CD4-positive, alpha-beta T cell (primary cell): ENCODE measurements at regions not wholly inside any gene's neighbourhood (a gene's known extent, or its start where the extent isn't known, plus 50 kb on each side); places are given as distances from the start of the nearest gene placed in this dataset.

Experiments used
- ATAC-seq: fragments of 200-7000 bp; cut with Tn5 transposase; one replicate; pipeline ENCODE4 v1.10.0; 2022; ENCODE audit warnings: mild to moderate bottlenecking; ENCODE audit not compliant: poor library complexity
- CTCF ChIA-PET: fragments of 350-600 bp; sonication (Branson Sonifier 250); formaldehyde crosslinking; loops from one replicate; lab custom pipeline; 2021; ENCODE audit warnings: antibody characterized with exemption, inconsistent platforms; lab: Charles Lee
- POLR2A ChIA-PET: fragments of 350-600 bp; sonication (Branson Sonifier 250); formaldehyde crosslinking; loops from one replicate; lab custom pipeline; 2021; ENCODE audit warnings: antibody characterized with exemption, inconsistent platforms; lab: Charles Lee
- DNase-seq, 14 experiments: peaks; one replicate each; pipeline ENCODE4 v3.0.0-alpha.2; 2013 to 2020; ENCODE audit warnings: mixed read lengths in 2 of 14
- H3K27ac ChIP-seq, 2 donors: one replicate each; pipeline versions ENCODE4 v1.5.1 to v1.7.0; 2013; ENCODE audit warnings: low read length in 2 of 2, low read depth in 1 of 2, mild to moderate bottlenecking in 1 of 2
- H3K27me3 ChIP-seq, 2 experiments: 1 replicate in 1 of 2; 2 replicates in 1 of 2; pipeline versions ENCODE4 v1.6.1 to v1.7.0; 2013; ENCODE audit warnings: low read length in 2 of 2, control low read depth in 1 of 2, mild to moderate bottlenecking in 1 of 2, moderate library complexity in 1 of 2; ENCODE audit not compliant: insufficient read depth in 2 of 2, control insufficient read depth in 1 of 2
- H3K36me3 ChIP-seq: one replicate; pipeline ENCODE4 v1.6.1; 2013; ENCODE audit warnings: low read length, control low read depth; ENCODE audit not compliant: insufficient read depth
- H3K4me1 ChIP-seq: one replicate; pipeline ENCODE4 v1.6.1; 2013; ENCODE audit warnings: low read length, control low read depth; ENCODE audit not compliant: insufficient read depth
- H3K4me3 ChIP-seq: one replicate; pipeline ENCODE4 v1.5.1; 2013; ENCODE audit warnings: mild to moderate bottlenecking, low read length, moderate library complexity
- H3K9me3 ChIP-seq, 2 experiments: 1 replicate in 1 of 2; 2 replicates in 1 of 2; pipeline versions ENCODE4 v1.6.1 to v1.7.0; 2013; ENCODE audit warnings: low read length in 2 of 2, mild to moderate bottlenecking in 2 of 2, control low read depth in 1 of 2, moderate library complexity in 1 of 2; ENCODE audit not compliant: control insufficient read depth in 1 of 2, insufficient read depth in 1 of 2
- H3K27ac Mint-ChIP-seq: one replicate; pipeline ENCODE4 v1.8.0; 2020; ENCODE audit warnings: mixed read lengths
- H3K27me3 Mint-ChIP-seq: one replicate; pipeline ENCODE4 v1.8.0; 2021; ENCODE audit warnings: mixed read lengths
- H3K36me3 Mint-ChIP-seq: one replicate; pipeline ENCODE4 v1.8.0; 2021; ENCODE audit warnings: low read depth, mixed read lengths
- H3K4me1 Mint-ChIP-seq: one replicate; pipeline ENCODE4 v1.8.0; 2021; ENCODE audit warnings: low read depth, mixed read lengths
- H3K4me3 Mint-ChIP-seq: one replicate; pipeline ENCODE4 v1.8.0; 2020; ENCODE audit warnings: mild to moderate bottlenecking, mixed read lengths
- H3K9me3 Mint-ChIP-seq: one replicate; pipeline ENCODE4 v1.8.0; 2020; ENCODE audit warnings: mixed read lengths
- intact Hi-C, 2 experiments: fragments of 100-400 bp; cut with DNase I in 1 of 2; cut with micrococcal nuclease in 1 of 2; formaldehyde crosslinking; loops; one replicate each; pipeline versions ENCODE4 v1.15.1 to v1.9.0; 2023 to 2025; cut with DNase I, micrococcal nuclease
- TF ChIP-seq, protein P1 (sequence below): fragments of 200-600 bp; IDR thresholded peaks from one replicate; pipeline ENCODE4 v1.8.0; 2022; ENCODE audit warnings: antibody characterized with exemption, mild to moderate bottlenecking

- DNase-seq (no peak), ATAC-seq (no peak)
- Mint-ChIP-seq H3K9me3 (no peaks in the 10 kb centered on the region), H3K4me3 (no peak overlapping the region), H3K27me3 (no peaks in the 10 kb centered on the region), H3K36me3 (no peaks in the 10 kb centered on the region), H3K4me1 (no peaks in the 10 kb centered on the region), H3K27ac (no peak overlapping the region)
- TF ChIP-seq, protein P1, sequence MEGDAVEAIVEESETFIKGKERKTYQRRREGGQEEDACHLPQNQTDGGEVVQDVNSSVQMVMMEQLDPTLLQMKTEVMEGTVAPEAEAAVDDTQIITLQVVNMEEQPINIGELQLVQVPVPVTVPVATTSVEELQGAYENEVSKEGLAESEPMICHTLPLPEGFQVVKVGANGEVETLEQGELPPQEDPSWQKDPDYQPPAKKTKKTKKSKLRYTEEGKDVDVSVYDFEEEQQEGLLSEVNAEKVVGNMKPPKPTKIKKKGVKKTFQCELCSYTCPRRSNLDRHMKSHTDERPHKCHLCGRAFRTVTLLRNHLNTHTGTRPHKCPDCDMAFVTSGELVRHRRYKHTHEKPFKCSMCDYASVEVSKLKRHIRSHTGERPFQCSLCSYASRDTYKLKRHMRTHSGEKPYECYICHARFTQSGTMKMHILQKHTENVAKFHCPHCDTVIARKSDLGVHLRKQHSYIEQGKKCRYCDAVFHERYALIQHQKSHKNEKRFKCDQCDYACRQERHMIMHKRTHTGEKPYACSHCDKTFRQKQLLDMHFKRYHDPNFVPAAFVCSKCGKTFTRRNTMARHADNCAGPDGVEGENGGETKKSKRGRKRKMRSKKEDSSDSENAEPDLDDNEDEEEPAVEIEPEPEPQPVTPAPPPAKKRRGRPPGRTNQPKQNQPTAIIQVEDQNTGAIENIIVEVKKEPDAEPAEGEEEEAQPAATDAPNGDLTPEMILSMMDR, result no peak
- Histone ChIP-seq H3K36me3 (no peaks in the 10 kb centered on the region), H3K9me3 (no peaks in the 10 kb centered on the region), H3K27me3 (no peaks in the 10 kb centered on the region), H3K4me3 (no peak overlapping the region), H3K27ac (no peak overlapping the region), H3K4me1 (no peaks in the 10 kb centered on the region)
- ChIA-PET POLR2A (no interaction called here), CTCF (no interaction called here)
- intact Hi-C loops, result no loop called here
These were observed 309.0 kb downstream of the TFEC start for GRCh38 chr7:115721293-115722217.

DNA sequence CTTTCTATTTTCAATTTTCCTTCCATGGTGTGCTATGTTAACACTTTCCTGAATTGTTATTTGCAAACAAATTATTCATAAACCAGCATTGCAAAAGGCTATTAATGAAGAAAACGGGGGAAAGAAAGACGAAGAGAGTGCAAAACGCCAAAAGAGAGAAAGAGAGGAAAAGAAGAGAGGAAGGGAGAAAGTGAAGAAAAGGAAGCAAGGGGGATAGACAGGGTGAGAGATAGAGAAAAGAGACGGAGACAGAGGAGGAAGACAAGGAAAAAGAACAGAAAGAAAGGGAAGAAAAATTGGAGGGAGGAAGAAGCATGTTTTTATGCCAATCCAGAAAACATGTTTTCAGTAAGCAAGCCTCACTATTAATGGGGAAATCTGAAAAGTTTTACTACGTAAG lies 310.6 kb downstream of the TFEC start:
- ChIA-PET POLR2A (no interaction called here), CTCF (no interaction called here)
- Mint-ChIP-seq H3K4me3 (no peak overlapping the region), H3K9me3 (no peaks in the 10 kb centered on the region), H3K27ac (no peak overlapping the region), H3K36me3 (no peaks in the 10 kb centered on the region), H3K27me3 (no peaks in the 10 kb centered on the region), H3K4me1 (no peaks in the 10 kb centered on the region)
- Histone ChIP-seq H3K4me3 (no peak overlapping the region), H3K4me1 (no peaks in the 10 kb centered on the region), H3K36me3 (no peaks in the 10 kb centered on the region), H3K9me3 (no peaks in the 10 kb centered on the region), H3K27me3 (no peaks in the 10 kb centered on the region), H3K27ac (no peak overlapping the region)
- TF ChIP-seq, protein P1, result no peak
- no peak for DNase-seq
- intact Hi-C loops, result no loop called here
- no peak for ATAC-seq

GRCh38 chr7:115709664-115710063 lies 320.9 kb downstream of the TFEC start:
- no peaks in the 10 kb centered on the region for H3K4me1 Mint-ChIP-seq
- ChIA-PET CTCF (no interaction called here), POLR2A (no interaction called here)
- no peak overlapping the region for H3K27ac ChIP-seq
- H3K4me3 Mint-ChIP-seq, result no peak overlapping the region
- no peaks in the 10 kb centered on the region for H3K36me3 ChIP-seq
- H3K27me3 ChIP-seq, result no peaks in the 10 kb centered on the region
- no peak overlapping the region for H3K4me3 ChIP-seq
- H3K27ac Mint-ChIP-seq, result no peak overlapping the region
- intact Hi-C loops, result no loop called here
- no peaks in the 10 kb centered on the region for H3K4me1 ChIP-seq
- DNase-seq, result no peak
- TF ChIP-seq, protein P1, result no peak
- no peaks in the 10 kb centered on the region for H3K9me3 ChIP-seq
- H3K27me3 Mint-ChIP-seq, result no peaks in the 10 kb centered on the region
- H3K9me3 Mint-ChIP-seq, result no peaks in the 10 kb centered on the region
- H3K36me3 Mint-ChIP-seq, result no peaks in the 10 kb centered on the region
- no peak for ATAC-seq
